CD14-positive monocyte (primary cell): ENCODE measurements at regions not wholly inside any gene's neighbourhood (a gene's known extent, or its start where the extent isn't known, plus 50 kb on each side); places are given as distances from the start of the nearest gene placed in this dataset.
"Not testable (repeated sequence)": the region's sequence is repeated elsewhere in the genome, so short reads cannot be mapped to it uniquely, and the experiment has no call there.

ENCODE experiments used
- DNase-seq, 3 donors: peaks; one replicate each; pipeline ENCODE4 v3.0.0-alpha.2; 2011 to 2022
- H2AFZ ChIP-seq: 2 replicates; pipeline ENCODE4 v1.6.0; 2012; ENCODE audit warnings: mild to moderate bottlenecking, low read depth, low read length, inconsistent platforms; ENCODE audit not compliant: insufficient read depth, poor library complexity, severe bottlenecking
- H3K27ac ChIP-seq, 2 donors: 1 replicate in 1 of 2; 2 replicates in 1 of 2; pipeline ENCODE4 v1.5.1; 2012 to 2013; ENCODE audit warnings: low read length in 2 of 2, control low read depth in 1 of 2, inconsistent platforms in 1 of 2, low read depth in 1 of 2, mild to moderate bottlenecking in 1 of 2
- H3K27me3 ChIP-seq, 2 donors: one replicate each; pipeline versions ENCODE4 v1.6.0 to v1.6.1; 2011 to 2013; ENCODE audit warnings: low read length in 2 of 2; ENCODE audit not compliant: control insufficient read depth in 2 of 2, insufficient read depth in 2 of 2
- H3K36me3 ChIP-seq, 2 donors: replicated peaks in 1 of 2; 1 replicate in 1 of 2; 2 replicates in 1 of 2; pipeline versions ENCODE4 v1.5.1 to v1.6.1; 2012 to 2013; ENCODE audit warnings: low read length in 2 of 2, control low read depth in 1 of 2, inconsistent platforms in 1 of 2, mild to moderate bottlenecking in 1 of 2; ENCODE audit not compliant: insufficient read depth in 2 of 2, control insufficient read depth in 1 of 2
- H3K4me1 ChIP-seq, 2 donors: 1 replicate in 1 of 2; 2 replicates in 1 of 2; pipeline versions ENCODE4 v1.5.1 to v1.6.1; 2012 to 2013; ENCODE audit warnings: low read length in 2 of 2, control low read depth in 1 of 2, inconsistent platforms in 1 of 2, mild to moderate bottlenecking in 1 of 2, moderate library complexity in 1 of 2; ENCODE audit not compliant: insufficient read depth in 2 of 2, control insufficient read depth in 1 of 2
- H3K4me2 ChIP-seq: replicated peaks from 2 replicates; pipeline ENCODE3; 2012; ENCODE audit warnings: low read length, moderate library complexity, mild to moderate bottlenecking; ENCODE audit not compliant: poor library complexity, severe bottlenecking; ENCODE audit errors: extremely low read depth
- H3K4me3 ChIP-seq, 3 experiments: fragments of 200-600 bp in 1 of 3; sonication (generic) in 1 of 3; replicated peaks in 1 of 3; 1 replicate in 2 of 3; 2 replicates in 1 of 3; pipeline ENCODE4 v1.5.1; 2011 to 2013; ENCODE audit warnings: low read length in 3 of 3, mild to moderate bottlenecking in 3 of 3, control low read depth in 2 of 3, low read depth in 2 of 3, inconsistent platforms in 1 of 3, moderate library complexity in 1 of 3
- H3K79me2 ChIP-seq: 2 replicates; pipeline ENCODE4 v1.6.0; 2012; ENCODE audit warnings: mild to moderate bottlenecking, control low read depth, inconsistent platforms, low read length, moderate library complexity; ENCODE audit not compliant: insufficient read depth
- H3K9ac ChIP-seq: 2 replicates; pipeline ENCODE4 v1.6.0; 2017; ENCODE audit warnings: low read length, mild to moderate bottlenecking; ENCODE audit not compliant: insufficient read depth, poor library complexity, severe bottlenecking
- H3K9me3 ChIP-seq, 2 donors: replicated peaks in 1 of 2; 1 replicate in 1 of 2; 2 replicates in 1 of 2; pipeline versions ENCODE4 v1.5.1 to v1.6.1; 2012 to 2013; ENCODE audit warnings: low read length in 2 of 2, control low read depth in 1 of 2; ENCODE audit not compliant: control insufficient read depth in 1 of 2, insufficient read depth in 1 of 2
- H4K20me1 ChIP-seq: 2 replicates; pipeline ENCODE4 v1.6.0; 2012; ENCODE audit warnings: mild to moderate bottlenecking, low read length, control low read depth, moderate library complexity; ENCODE audit not compliant: insufficient read depth
- H3K27ac Mint-ChIP-seq, 7 donors: one replicate each; pipeline ENCODE4 v1.8.0; 2020; ENCODE audit warnings: mild to moderate bottlenecking in 7 of 7, mixed read lengths in 7 of 7, moderate library complexity in 6 of 7, inconsistent platforms in 2 of 7
- H3K27me3 Mint-ChIP-seq, 3 donors: one replicate each; pipeline ENCODE4 v1.8.0; 2021 to 2022; ENCODE audit warnings: low read depth in 3 of 3, mild to moderate bottlenecking in 3 of 3, mixed read lengths in 3 of 3, moderate library complexity in 3 of 3, inconsistent platforms in 1 of 3
- H3K36me3 Mint-ChIP-seq, 2 donors: one replicate each; pipeline ENCODE4 v1.8.0; 2020; ENCODE audit warnings: mixed read lengths in 2 of 2, inconsistent platforms in 1 of 2, mild to moderate bottlenecking in 1 of 2
- H3K4me1 Mint-ChIP-seq: one replicate; pipeline ENCODE4 v1.8.0; 2020; ENCODE audit warnings: mild to moderate bottlenecking, mixed read lengths
- H3K4me3 Mint-ChIP-seq, 2 donors: one replicate each; pipeline ENCODE4 v1.8.0; 2020; ENCODE audit warnings: mild to moderate bottlenecking in 2 of 2, mixed read lengths in 2 of 2, moderate library complexity in 1 of 2
- H3K9me3 Mint-ChIP-seq, 7 donors: one replicate each; pipeline ENCODE4 v1.8.0; 2020 to 2022; ENCODE audit warnings: mixed read lengths in 7 of 7, mild to moderate bottlenecking in 6 of 7, moderate library complexity in 6 of 7, inconsistent platforms in 2 of 7
- WGBS: methylation state at CpG from one replicate; pipeline ENCODE4 v1.1.5; 2013; ENCODE audit warnings: missing lambda C conversion rate; ENCODE audit not compliant: insufficient coverage; 5-methylcytosine and 5-hydroxymethylcytosine counted together
- intact Hi-C, 2 donors: fragments of 100-400 bp; cut with micrococcal nuclease; formaldehyde crosslinking; loops; one replicate each; pipeline versions ENCODE4 v1.15.0 to v1.15.1; 2023
- TF ChIP-seq, protein P1 (sequence below): fragments of 200-600 bp; IDR thresholded peaks from one replicate; pipeline ENCODE4 v1.8.0; 2022; ENCODE audit warnings: antibody characterized with exemption, mild to moderate bottlenecking

GRCh38 chr2:113355339-113356015 is 76.8 kb upstream of the PAX8 start:
- DNase-seq, H3K4me3 Mint-ChIP-seq, H3K9me3 Mint-ChIP-seq, H3K27ac Mint-ChIP-seq, H4K20me1 ChIP-seq, H3K9me3 ChIP-seq, H3K4me1 ChIP-seq, H3K27me3 ChIP-seq, H3K36me3 ChIP-seq, H3K4me3 ChIP-seq, H3K27me3 Mint-ChIP-seq, H3K4me2 ChIP-seq, H3K79me2 ChIP-seq, H3K9ac ChIP-seq, H2AFZ ChIP-seq, intact Hi-C loops, H3K27ac ChIP-seq, H3K36me3 Mint-ChIP-seq: not testable (repeated sequence)
- no CpG with 5 or more reads among the region's 8 CpGs for WGBS
- peaks cover 10% of the 10 kb centered on the region for H3K4me1 Mint-ChIP-seq

GRCh38 chr2:113351375-113352355 is 72.9 kb upstream of the PAX8 start:
- Mint-ChIP-seq H3K36me3 (no peaks in the 10 kb centered on the region), H3K27me3 (peaks cover 0 to 5% (median 3%) of the 10 kb centered on the region in 3 donors), H3K9me3 (peaks cover 0 to 2% (median 0%) of the 10 kb centered on the region in 7 donors), H3K4me3 (no peak overlapping the region), H3K27ac (peak overlapping the region in 1 of 7 donors; percentile 12), H3K4me1 (peaks cover 10% of the 10 kb centered on the region)
- Histone ChIP-seq H3K9me3 (no peaks in the 10 kb centered on the region), H4K20me1 (no peaks in the 10 kb centered on the region), H3K9ac (no peak overlapping the region), H3K27ac (no peak overlapping the region), H3K27me3 (peaks cover 0 to 2% of the 10 kb centered on the region in 2 donors), H3K4me1 (no peaks in the 10 kb centered on the region), H3K79me2 (no peaks in the 10 kb centered on the region), H3K4me2 (no peak overlapping the region), H2AFZ (no peak overlapping the region), H3K4me3 (no peak overlapping the region), H3K36me3 (no peaks in the 10 kb centered on the region)
- peak in 1 of 3 donors; percentile 14 for DNase-seq
- 22% methylated on average over 4 of the region's 8 CpGs for WGBS
- TF ChIP-seq, protein P1, sequence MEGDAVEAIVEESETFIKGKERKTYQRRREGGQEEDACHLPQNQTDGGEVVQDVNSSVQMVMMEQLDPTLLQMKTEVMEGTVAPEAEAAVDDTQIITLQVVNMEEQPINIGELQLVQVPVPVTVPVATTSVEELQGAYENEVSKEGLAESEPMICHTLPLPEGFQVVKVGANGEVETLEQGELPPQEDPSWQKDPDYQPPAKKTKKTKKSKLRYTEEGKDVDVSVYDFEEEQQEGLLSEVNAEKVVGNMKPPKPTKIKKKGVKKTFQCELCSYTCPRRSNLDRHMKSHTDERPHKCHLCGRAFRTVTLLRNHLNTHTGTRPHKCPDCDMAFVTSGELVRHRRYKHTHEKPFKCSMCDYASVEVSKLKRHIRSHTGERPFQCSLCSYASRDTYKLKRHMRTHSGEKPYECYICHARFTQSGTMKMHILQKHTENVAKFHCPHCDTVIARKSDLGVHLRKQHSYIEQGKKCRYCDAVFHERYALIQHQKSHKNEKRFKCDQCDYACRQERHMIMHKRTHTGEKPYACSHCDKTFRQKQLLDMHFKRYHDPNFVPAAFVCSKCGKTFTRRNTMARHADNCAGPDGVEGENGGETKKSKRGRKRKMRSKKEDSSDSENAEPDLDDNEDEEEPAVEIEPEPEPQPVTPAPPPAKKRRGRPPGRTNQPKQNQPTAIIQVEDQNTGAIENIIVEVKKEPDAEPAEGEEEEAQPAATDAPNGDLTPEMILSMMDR = no peak
- intact Hi-C loops = no loop called here

- H3K27ac Mint-ChIP-seq = peak overlapping the region in 1 of 7 donors; percentile 5
- peaks cover 10 to 14% of the 10 kb centered on the region in 2 donors for H3K4me1 ChIP-seq
- H3K79me2 ChIP-seq, DNase-seq, H3K36me3 ChIP-seq, H3K9me3 ChIP-seq, intact Hi-C loops, H4K20me1 ChIP-seq, H3K27ac ChIP-seq, H3K9ac ChIP-seq, H3K4me3 ChIP-seq, H3K4me2 ChIP-seq, H3K4me3 Mint-ChIP-seq, H3K36me3 Mint-ChIP-seq, H3K27me3 Mint-ChIP-seq, H3K9me3 Mint-ChIP-seq, H2AFZ ChIP-seq, H3K27me3 ChIP-seq: not testable (repeated sequence)
- no CpG with 5 or more reads among the region's 1 CpG for WGBS
- H3K4me1 Mint-ChIP-seq = peaks cover 18% of the 10 kb centered on the region
These were observed 65.1 kb upstream of the PAX8 start for GRCh38 chr2:113343800-113344199.
